HG03060 (cell line): ENCODE measurements at regions not wholly inside any gene's neighbourhood (a gene's known extent, or its start where the extent isn't known, plus 50 kb on each side); places are given as distances from the start of the nearest gene placed in this dataset.

Source experiments
- ATAC-seq: cut with Tn5 transposase; IDR thresholded peaks from one replicate; pipeline ENCODE4 v1.9.1; 2021; ENCODE audit warnings: low read depth, moderate number of reproducible peaks; ENCODE audit not compliant: unreplicated experiment

DNA sequence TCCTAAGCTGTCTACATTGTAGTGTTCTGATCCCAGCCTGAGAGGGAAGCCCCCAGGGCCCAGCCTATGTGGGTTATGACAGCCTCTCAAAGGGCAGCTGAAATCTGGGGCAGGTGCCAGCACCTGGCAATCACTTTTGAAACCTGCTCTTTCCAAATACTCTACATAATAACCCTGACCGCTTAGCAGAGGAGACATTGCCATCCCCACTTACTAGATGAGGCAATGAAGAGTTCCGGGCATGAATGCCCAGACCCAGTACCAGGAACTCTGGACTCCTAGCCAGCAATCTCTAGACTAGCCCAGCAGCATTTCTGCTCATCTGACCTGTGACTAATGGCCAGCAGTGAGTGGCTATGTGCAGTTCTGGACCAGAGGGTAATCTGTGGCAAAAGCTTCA, 412.4 kb upstream of the CADM1 start:
- ATAC-seq, result no peak

DNA sequence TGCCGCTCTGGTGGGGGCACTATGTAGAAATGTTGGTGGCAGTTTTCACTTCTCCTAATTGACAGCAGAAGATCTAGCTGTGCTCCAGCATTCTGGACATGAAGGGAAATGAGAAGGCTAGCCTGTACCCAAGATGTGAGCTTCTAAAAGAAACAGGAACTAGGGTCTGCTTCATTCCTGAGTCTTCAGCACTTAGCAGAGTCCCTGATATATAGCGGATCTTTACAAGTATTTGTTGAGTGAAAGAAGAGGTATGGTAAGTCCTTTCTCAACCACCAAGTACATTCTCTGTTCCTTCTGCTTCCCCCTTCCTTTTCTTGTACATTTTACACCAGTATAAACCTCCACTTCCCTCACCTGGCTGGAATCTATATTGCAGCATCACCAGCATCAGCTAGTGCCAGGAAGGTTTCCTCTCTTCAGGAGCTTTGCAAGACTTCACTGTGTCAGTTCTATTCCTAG, 408.3 kb upstream of the CADM1 start:
- ATAC-seq, result no peak

DNA sequence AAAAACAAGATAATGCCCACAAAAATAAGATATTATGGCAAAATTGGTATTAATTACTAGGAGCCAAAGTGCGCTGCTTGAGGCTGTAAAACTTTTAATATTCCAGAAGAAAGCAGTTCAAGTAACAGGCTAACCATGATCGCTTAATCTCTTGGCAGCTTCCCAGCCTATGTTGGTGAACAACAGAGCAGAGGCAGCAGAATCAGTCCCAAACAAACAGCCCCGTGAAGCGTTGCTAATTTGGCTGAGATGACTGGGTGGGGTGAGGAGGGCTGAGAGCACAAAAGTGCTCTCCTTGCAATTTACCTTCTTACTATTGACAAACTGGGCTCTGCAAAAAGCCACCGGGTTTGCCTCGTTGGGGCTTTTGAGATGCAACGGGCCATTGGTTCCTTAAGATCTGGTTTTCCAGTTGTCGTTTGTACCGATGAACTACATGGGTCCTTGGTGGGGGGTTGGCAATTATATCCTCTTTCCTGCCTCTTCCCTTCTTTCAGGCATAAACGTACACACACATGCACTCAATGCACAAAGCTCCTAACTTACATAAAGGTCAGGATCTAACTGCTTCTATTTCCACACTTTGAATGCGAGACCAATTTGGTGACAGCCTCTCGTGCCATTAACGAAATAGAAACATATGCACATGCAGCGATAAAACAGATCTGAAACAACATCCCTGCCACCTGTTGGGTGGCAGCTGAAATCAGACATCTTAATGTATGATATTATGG, 407.6 kb upstream of the CADM1 start:
- no peak for ATAC-seq

DNA sequence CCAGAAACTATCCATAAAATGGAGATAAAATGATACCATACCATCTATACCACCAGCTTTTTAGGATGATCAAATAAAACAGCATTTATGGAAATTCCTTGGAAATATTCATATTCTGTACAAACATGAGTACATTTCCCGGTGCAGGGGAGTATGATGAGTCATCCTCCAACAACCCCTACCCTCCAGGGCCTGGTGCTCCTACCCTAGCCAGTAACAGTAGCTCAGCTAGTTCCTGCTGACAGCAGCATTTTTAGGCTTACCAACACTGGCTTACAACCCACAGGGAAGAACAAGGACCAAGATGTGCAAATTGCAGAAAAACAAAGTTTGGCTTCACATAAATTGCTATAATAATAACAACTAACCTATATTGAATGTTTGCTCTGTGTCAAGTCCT, 406.2 kb upstream of the CADM1 start:
- ATAC-seq, result no peak

DNA sequence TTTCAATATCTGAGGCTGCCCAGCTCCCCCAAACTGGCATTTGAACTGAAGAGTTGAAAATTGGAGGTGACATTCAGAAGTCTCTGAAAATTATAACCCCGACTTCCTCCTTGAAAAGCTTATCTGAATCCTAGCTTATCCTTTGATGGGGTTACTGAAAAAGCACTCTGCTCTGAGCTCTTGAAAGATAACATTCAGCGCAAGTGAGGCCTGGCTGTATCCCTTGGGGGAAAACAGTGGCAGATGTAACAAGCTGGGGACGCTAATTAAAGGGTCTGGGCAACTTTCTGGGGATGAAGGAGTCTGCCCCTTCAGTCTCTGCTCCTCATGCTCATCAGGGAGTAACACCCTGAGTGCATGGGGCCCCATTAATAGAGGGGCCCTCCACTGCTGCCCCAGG, 402.0 kb upstream of the CADM1 start:
- ATAC-seq, result no peak

DNA sequence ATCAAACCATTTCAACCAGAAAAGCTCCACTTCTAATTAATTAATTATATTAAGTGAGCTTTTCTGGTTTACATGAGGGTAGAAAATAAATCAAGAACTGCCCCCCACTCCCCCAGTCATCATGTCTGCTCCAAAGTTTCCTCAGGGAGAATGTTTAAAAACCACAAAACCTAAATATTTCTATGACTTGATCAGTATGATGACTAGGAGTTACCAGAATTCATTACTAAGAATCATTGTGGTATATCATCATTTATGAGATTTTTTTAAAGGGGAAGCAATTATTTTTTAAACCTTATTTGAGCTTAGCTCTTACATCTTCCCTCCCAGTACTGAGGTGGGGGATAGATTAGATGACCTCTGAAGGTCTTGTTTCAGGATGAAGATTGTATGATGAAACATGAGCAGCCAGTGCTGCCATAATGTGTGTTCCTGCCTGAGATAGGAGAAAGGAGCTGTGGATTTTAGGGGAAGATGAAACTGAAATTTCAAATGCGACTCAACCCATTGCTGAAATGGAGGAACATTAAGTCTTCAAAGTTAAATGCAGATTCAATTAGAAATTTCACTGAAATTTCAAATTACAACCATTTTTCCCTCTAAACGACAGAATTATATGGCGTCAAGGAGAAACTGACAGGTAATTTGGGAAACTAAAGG, 401.3 kb upstream of the CADM1 start:
- ATAC-seq, result no peak

DNA sequence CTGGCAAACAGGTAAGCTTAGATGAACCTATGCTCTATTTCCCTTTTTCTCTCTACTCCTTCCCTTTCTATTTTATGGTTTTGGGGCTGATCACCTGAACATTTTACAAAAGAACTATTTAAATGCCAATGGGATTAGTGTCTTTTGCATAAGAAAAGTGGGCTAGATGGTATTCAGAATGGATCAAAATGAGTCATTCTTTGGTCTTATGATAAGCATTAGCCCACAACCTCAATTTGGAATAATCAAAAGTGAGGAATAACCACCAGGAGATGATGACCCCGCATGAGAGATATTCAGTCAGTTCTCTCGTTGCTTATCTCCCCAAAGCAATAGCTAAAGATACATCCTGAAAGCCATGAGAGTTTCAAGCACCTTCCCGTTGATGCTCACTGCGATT, 399.0 kb upstream of the CADM1 start:
- ATAC-seq, result no peak

DNA sequence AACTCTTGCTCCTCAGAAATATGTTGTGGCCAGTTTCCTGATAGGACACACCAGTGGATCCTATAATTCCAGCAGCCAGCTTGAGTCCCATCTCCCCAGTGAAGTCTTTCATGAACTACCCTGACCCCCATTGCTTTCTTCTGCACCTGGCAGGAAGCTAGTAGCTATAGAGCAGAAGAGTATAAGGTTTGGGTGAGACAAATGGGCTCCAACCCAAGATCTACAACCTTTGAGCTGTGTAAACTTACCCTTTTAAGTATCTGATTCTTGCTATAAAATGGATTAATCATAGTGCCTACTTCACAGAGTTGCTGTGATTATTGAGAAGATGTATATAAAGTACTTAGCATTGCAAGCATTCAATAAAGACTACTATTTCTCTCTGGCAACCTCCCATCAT, 396.9 kb upstream of the CADM1 start:
- no peak for ATAC-seq

DNA sequence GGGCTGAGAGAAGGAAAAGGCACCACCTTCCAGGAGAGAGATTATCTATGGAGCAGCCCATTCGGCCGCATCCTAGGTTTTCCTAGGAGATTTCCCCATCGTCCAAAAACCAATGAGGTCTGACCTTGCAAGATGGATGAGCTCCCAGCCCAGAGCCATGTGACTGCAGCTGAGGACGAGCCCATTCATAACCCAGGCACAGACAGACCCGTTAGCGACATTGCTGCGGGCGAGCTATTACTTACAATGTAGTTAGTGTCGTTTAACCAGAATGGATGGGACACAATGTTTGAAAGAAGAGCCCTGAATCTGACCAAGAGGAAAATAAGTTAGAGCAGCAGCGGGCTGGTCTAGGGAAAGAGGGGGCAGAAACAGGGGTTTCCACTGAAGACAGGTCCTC, 395.9 kb upstream of the CADM1 start:
- ATAC-seq, result no peak

DNA sequence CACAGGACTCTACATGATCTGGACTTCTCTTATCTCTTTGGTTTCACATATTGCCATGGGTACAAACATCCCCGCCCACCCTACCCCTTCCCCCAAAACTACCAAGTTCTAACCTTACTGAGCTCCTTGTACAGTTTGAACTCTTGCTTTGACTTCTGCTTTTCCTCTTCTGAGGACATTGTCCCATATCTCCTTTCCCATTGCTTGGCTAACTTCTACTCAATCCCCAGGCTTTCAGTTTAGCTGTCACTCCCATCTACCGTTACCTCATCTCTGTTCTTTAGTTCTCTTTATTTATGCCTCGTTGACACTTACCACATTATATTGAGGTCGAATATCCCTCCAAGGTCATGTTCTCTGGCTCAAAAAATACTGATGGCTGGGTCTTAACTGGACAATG, 393.5 kb upstream of the CADM1 start:
- no peak for ATAC-seq

DNA sequence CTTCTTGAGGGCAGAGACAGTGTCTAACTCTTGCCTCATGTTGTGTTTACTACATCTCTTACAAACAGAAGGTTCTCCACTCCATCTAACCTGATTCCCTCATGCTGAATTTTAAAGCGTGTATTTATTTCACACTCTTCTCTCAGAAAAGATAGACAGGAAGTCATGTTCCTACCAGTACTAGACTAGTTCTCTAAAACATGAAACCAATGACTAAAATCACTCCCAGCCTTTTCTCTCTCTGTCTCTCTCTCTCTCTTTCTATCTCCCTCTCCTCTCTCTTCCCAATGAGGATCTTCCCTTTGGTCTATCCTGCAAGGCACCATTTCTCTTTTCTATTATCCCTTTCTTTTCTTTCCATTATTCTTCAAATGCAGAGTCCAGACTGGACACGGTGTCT, 391.9 kb upstream of the CADM1 start:
- no peak for ATAC-seq

DNA sequence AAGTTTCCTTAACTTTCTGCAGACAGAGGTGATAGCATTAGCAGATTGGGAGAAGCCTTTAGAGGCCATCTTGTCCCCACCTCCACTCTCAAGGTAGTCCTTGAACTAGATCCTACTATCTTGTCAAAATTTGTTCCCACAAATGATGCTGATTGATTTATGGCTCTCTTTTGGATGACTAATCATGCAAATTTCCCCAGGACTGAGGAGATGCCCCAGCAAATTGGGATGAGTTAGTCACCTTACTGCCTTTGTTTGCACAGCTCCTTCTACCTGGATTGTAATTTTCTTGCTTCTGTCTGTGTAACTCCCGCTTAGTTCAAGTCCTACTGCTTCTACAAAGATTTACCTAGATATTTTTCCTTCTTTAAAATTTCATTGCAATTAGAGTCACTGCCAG, 391.4 kb upstream of the CADM1 start:
- no peak for ATAC-seq

DNA sequence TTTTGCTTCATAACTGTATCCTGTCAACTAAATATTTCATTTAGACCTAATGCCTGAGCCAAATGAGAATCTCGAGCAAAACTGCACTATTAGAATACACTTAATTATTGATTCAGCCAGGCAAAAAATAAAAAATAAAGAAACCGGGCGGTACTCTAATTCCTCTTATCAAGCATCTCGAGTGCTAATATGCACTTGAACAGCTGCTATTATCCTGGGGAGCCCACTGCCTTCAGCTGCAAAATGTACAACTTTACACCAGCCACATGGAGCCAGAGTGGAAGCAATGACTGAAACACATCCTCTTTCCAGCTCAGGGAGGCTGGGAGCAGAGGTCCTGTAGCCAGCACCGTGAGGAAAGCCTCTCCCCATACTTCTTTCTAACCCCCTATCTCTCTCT, 390.0 kb upstream of the CADM1 start:
- ATAC-seq, result no peak

DNA sequence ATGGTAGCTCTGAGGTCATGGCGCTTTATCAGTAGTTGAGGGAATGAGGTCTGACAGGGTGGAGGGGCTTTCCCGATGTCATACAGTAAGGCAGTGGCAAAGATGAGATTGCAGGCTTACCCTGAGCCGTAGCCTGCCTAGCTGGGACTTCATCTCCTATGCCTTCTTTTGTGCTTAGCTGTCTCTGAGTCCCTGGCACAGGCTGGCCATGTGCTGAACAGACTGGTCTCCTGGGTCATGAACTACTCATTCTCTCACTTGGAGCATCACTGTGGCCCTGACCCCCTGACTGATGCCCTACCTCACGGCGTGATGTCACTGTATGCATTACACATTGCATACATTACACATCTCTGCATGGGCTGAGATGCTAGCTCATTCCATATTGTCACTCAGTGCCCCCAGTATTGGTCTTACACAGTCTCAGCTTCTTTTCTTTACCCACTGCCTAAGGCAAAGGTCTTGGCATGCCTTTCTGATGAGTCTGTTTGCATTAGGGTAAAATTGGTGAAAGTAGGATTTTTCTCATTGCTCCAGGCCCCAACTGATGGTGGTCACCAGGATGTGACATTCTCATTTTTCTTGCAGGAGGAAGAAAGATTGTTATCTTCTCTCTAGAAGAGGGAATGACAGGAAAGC, 389.4 kb upstream of the CADM1 start:
- no peak for ATAC-seq

DNA sequence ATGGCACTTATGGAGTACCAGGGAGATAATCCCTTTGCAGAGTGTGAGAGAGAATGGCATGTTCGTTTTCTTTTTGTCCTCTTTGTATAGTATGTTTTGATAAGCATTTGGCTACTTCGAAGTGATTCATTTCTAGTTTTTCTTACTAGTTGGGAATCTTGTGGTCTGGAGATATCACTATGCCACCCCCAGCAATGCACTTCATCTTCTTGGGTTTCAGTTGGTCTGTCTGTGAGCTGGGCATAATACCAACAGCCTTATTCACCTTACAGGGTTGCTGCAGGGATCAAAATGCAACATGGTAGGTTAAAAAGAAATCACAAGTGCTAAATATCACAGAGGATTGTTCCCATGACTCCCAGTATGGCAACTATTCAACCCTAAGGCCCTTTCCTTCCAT, 387.8 kb upstream of the CADM1 start:
- ATAC-seq, result no peak

DNA sequence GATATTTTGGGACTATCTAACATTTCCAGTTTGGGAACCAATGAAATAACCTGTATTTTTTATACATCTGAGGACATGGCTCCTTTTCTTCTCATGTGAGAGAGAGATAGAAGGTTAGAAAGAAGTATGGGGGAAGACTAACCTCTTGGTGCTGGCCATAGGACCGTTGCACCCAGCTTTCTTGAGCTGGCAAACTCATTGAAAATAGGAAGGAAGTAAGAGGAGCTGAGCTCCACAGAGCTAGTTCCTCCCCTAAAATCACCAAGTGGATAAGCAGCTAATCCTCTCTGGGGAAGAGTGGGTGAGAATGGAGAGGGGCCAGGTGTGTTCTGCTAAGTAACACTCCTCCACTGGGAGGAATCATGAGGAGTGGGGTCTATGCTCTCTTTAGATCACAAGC, 387.4 kb upstream of the CADM1 start:
- ATAC-seq, result no peak

DNA sequence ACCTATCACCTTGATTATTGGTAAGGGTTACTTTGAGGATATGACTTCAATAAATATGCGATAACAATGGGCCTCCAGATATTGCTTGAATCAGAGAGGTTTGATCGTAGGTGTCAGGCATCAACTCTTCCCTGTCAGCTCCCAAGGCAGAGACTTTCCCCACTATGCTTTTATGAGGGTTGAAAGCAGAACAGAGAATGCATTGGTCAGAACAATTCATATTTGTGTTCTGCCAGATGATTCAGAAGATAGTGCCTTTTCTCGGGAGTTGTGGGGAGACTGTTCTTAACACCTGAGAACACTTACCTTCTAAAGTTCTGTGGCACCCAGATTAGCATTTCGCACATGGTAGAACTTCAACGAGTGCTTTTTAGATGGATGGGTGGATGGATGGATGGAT, 386.3 kb upstream of the CADM1 start:
- ATAC-seq, result no peak

DNA sequence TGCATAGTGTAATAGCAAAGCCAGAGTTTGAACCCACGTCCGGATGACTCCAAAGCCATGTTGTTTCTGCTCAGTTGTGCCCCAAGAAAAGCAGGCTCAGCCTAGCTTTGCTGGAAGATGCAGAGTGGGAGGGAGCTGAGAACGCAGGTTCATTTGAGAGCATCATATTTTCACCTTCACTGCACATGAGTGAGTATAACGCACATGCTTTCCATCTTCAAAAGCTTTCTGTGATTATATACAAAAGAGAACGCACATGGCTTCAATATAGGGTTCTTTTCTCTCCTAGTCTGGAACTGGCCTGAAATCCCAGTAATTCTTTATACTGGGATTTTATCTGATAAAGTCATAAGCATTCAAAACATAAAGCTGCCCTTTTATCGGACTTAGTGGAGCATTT, 385.5 kb upstream of the CADM1 start:
- ATAC-seq, result no peak

DNA sequence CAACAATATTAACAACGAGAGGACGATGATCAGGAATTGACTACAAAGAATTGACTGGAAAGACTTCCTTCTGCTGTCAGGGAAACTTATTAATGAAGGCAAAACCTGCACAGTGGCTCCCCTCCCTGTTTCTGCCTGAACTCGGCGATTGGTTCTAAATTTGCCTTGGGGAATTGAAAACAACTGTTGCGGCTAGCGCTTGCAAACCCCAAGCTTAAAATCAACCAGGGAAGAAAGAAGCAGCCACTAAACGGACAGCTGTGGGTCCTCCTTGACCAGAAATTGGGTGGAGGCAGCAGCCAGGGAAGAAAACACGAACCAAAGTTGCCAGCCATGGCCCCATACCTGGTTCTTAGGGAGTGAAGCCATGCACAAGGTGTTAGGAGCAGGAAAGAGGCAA, 383.5 kb upstream of the CADM1 start:
- no peak for ATAC-seq

DNA sequence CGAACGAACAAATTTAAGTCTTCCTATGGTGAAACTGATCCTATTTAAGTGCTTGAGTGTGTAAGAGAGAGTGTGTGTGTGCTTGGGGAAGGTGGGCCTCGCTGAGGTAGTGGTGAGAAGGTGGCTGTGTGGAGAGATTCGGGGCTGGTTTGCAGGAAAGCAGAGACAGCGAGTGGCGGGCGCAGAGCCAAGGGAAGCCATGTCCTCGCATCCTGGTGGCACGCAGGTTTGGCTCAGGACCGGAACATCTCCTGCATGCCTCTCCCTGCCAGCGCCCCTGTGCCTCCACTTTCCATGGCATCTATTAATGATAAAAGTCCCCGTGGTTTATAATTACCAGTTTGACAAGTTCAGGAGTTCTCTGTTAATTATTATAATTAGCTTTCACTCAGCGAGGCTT, 383.1 kb upstream of the CADM1 start:
- ATAC-seq, result no peak

DNA sequence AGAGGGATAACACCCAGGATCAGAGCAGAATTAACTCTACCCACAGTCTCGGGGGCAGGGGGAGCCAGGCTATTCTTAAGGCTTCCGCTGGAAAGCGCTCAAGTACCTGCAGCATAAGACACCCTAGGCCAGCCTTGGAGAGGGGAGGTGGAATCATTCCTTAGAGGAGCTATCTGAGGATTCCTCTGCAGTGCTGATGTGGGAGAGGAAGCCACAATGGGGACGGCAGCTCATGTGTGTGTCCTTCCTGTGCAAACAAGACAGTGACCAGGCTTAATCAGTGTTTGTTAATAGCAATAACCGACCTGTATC, 382.2 kb upstream of the CADM1 start:
- no peak for ATAC-seq
